Activated CD4-positive, alpha-beta T cell treated with anti-CD3 and anti-CD28 coated beads, Interleukin-2, amount 10 ng/mL, durations not matched to agents 7 days and 5 days (primary cell): ENCODE measurements at regions not wholly inside any gene's neighbourhood (a gene's known extent, or its start where the extent isn't known, plus 50 kb on each side); places are given as distances from the start of the nearest gene placed in this dataset.
"Not testable (repeated sequence)": the region's sequence is repeated elsewhere in the genome, so short reads cannot be mapped to it uniquely, and the experiment has no call there.

Experiments used
- CTCF ChIA-PET: fragments of 350-600 bp; sonication (Branson Sonifier 250); formaldehyde crosslinking; loops from one replicate; lab custom pipeline; 2021; ENCODE audit warnings: antibody characterized with exemption; lab: Charles Lee
- POLR2A ChIA-PET: fragments of 350-600 bp; sonication (Branson Sonifier 250); formaldehyde crosslinking; loops from one replicate; lab custom pipeline; 2021; ENCODE audit warnings: antibody characterized with exemption; lab: Charles Lee
- DNase-seq: peaks from one replicate; pipeline ENCODE4 v3.0.0-alpha.2; 2020
- H3K27ac Mint-ChIP-seq: one replicate; pipeline ENCODE4 v1.8.0; 2021; ENCODE audit warnings: mild to moderate bottlenecking, moderate library complexity, mixed read lengths
- H3K27me3 Mint-ChIP-seq: one replicate; pipeline ENCODE4 v1.8.0; 2021; ENCODE audit warnings: mixed read lengths
- H3K36me3 Mint-ChIP-seq: one replicate; pipeline ENCODE4 v1.8.0; 2021; ENCODE audit warnings: low read depth, mixed read lengths
- H3K4me1 Mint-ChIP-seq: one replicate; pipeline ENCODE4 v1.8.0; 2021; ENCODE audit warnings: mixed read lengths
- H3K4me3 Mint-ChIP-seq: one replicate; pipeline ENCODE4 v1.8.0; 2021; ENCODE audit warnings: mild to moderate bottlenecking, moderate library complexity, mixed read lengths
- H3K9me3 Mint-ChIP-seq: one replicate; pipeline ENCODE4 v1.8.0; 2021; ENCODE audit warnings: mixed read lengths

DNA sequence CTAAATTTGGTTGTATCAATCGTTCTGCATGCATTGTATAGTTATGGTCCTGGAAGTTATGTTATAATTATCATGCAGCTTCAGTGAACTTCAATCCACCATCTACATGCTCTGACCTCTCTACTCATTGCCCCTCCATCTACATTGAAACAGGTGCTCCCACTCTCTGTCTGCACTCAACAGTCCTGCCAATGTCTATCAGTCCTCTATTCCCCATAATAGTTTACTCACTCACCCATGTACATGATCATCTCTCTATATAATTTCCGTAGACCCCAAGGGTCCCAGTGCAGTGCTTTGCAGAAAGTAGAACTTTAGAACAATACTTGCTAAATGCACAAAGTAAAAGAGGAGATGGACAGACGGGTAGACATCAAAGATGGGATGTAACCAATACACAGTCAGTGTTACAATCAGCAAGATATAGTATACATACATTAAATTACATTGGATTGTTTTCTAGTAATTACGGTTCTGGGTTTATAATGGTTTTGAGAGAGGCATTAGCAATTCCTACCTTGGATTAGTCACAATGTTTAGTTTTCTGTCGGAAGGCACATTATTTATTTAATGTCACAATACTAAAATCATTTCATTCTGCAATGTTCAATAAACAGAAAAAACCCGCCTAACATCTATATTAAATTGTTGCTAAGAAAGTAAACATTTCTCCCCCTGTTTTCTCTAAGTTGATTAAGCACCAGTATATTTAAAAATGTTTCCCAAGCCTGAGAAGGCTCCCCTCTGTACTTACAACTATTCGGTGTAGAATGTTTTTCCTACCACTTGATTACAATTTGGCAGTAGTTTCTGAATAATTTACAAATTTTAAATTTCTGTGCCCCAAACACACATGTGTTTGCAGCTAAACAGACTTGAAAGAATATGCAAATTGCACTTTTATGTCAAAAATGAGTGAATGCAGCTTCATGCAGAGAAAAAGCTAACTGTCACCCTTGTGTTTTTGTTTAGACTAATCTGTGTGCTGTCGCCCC lies 94.4 kb upstream of the SIX2 start:
- Mint-ChIP-seq H3K36me3 (no peaks in the 10 kb centered on the region), H3K9me3 (no peaks in the 10 kb centered on the region), H3K27me3 (peaks cover 8% of the 10 kb centered on the region), H3K4me1 (no peaks in the 10 kb centered on the region), H3K4me3 (no peak overlapping the region), H3K27ac (no peak overlapping the region)
- no peak for DNase-seq
- POLR2A ChIA-PET = no interaction called here
- CTCF ChIA-PET = no interaction called here

- CTCF ChIA-PET = no interaction called here
- DNase-seq = no peak
- Mint-ChIP-seq H3K27me3 (peaks cover 6% of the 10 kb centered on the region), H3K36me3 (no peaks in the 10 kb centered on the region), H3K4me1 (no peaks in the 10 kb centered on the region), H3K4me3 (no peak overlapping the region), H3K9me3 (no peaks in the 10 kb centered on the region), H3K27ac (no peak overlapping the region)
- POLR2A ChIA-PET = no interaction called here
Observed at GRCh38 chr2:45102579-45103117, 93.4 kb upstream of the SIX2 start.

GRCh38 chr2:45102141-45102540 lies 92.9 kb upstream of the SIX2 start:
- no peak overlapping the region for H3K27ac Mint-ChIP-seq
- no peaks in the 10 kb centered on the region for H3K4me1 Mint-ChIP-seq
- no peak for DNase-seq
- H3K9me3 Mint-ChIP-seq = no peaks in the 10 kb centered on the region
- no peak overlapping the region for H3K4me3 Mint-ChIP-seq
- H3K36me3 Mint-ChIP-seq = no peaks in the 10 kb centered on the region
- peaks cover 4% of the 10 kb centered on the region for H3K27me3 Mint-ChIP-seq
- ChIA-PET POLR2A (no interaction called here), CTCF (no interaction called here)

DNA sequence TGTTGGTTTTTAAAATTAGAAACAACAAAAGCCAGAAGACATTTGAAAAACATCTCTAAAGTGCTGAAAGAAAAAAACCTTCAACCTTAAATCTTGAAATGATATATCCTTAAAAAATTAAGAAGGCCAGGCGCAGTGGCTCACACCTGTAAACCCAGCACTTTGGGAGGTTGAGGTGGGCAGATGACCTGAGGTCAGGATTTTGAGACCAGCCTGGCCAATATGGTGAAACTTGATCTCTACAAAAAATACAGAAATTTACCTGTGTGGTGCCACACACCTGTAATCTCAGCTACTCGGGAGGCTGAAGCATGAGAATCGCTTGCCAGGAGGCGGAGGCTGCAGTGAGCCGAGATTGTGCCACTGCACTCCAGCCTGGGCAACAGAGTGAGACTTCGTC lies 87.7 kb upstream of the SIX2 start:
- no peak overlapping the region for H3K27ac Mint-ChIP-seq
- no peak for DNase-seq
- H3K27me3 Mint-ChIP-seq = peaks cover 4% of the 10 kb centered on the region
- ChIA-PET CTCF (no interaction called here), POLR2A (no interaction called here)
- H3K4me1 Mint-ChIP-seq = no peaks in the 10 kb centered on the region
- H3K36me3 Mint-ChIP-seq = no peaks in the 10 kb centered on the region
- no peaks in the 10 kb centered on the region for H3K9me3 Mint-ChIP-seq
- no peak overlapping the region for H3K4me3 Mint-ChIP-seq

- H3K9me3 Mint-ChIP-seq, H3K4me1 Mint-ChIP-seq, H3K27me3 Mint-ChIP-seq, H3K4me3 Mint-ChIP-seq, H3K36me3 Mint-ChIP-seq, POLR2A ChIA-PET, CTCF ChIA-PET, H3K27ac Mint-ChIP-seq, DNase-seq: not testable (repeated sequence)
Observed at GRCh38 chr2:45096038-45096437, 86.8 kb upstream of the SIX2 start.

GRCh38 chr2:45093663-45094062 lies 84.4 kb upstream of the SIX2 start:
- no peaks in the 10 kb centered on the region for H3K4me1 Mint-ChIP-seq

GRCh38 chr2:45093181-45093580 lies 83.9 kb upstream of the SIX2 start:
- CTCF ChIA-PET = no interaction called here

More at GRCh38 chr2:45093663-45094062, 84.4 kb upstream of the SIX2 start:
- no peaks in the 10 kb centered on the region for H3K36me3 Mint-ChIP-seq
- H3K27ac Mint-ChIP-seq = no peak overlapping the region
- ChIA-PET POLR2A (no interaction called here), CTCF (no interaction called here)
- no peak overlapping the region for H3K4me3 Mint-ChIP-seq
- peaks cover 9% of the 10 kb centered on the region for H3K27me3 Mint-ChIP-seq
- no peaks in the 10 kb centered on the region for H3K9me3 Mint-ChIP-seq
- no peak for DNase-seq

DNA sequence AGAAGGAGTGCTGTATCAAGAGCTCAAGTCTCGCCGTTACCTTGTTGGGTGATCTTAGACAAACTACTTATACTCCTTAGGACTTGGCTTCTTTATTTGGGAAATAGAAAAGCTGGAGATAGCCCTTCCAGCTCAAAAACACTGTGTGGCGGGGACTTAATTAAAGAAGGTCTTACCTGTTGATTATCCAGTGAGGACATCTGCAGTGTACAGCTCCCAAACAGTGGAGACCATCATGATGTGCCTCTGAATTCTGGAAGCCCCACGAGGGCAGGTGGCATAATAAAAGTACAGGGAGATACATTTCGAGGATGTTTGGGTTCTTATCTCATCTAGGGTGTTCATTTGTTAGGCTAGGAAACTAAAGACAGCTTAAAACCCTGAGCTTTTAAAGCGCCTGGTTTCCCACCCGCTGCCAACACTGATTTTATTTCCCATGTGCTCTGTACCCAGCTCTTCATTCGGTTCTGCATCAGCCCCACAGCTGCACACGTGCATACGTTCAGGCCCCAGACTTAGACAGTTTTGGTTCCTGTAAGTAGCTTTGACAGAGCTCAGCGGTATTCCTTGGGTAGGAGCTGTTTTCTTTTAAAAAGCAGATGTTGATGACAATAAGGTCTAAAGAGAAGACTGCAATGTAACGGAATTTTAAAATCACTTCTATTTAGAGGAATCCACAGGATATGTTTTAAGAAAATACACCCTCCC lies 80.5 kb upstream of the SIX2 start:
- Mint-ChIP-seq H3K27ac (no peak overlapping the region), H3K9me3 (no peaks in the 10 kb centered on the region), H3K4me3 (no peak overlapping the region), H3K27me3 (peaks cover 9% of the 10 kb centered on the region), H3K36me3 (no peaks in the 10 kb centered on the region), H3K4me1 (no peaks in the 10 kb centered on the region)
- ChIA-PET POLR2A (no interaction called here), CTCF (no interaction called here)
- DNase-seq = no peak

More at GRCh38 chr2:45093181-45093580, 83.9 kb upstream of the SIX2 start:
- DNase-seq = no peak
- no peak overlapping the region for H3K4me3 Mint-ChIP-seq
- H3K36me3 Mint-ChIP-seq = no peaks in the 10 kb centered on the region
- no peak overlapping the region for H3K27ac Mint-ChIP-seq
- H3K27me3 Mint-ChIP-seq = peaks cover 9% of the 10 kb centered on the region
- H3K4me1 Mint-ChIP-seq = no peaks in the 10 kb centered on the region
- no peaks in the 10 kb centered on the region for H3K9me3 Mint-ChIP-seq
- POLR2A ChIA-PET = no interaction called here

- Mint-ChIP-seq H3K4me3 (no peak overlapping the region), H3K27me3 (peaks cover 3% of the 10 kb centered on the region), H3K36me3 (no peaks in the 10 kb centered on the region), H3K4me1 (no peaks in the 10 kb centered on the region), H3K27ac (no peak overlapping the region), H3K9me3 (no peaks in the 10 kb centered on the region)
- no peak for DNase-seq
- CTCF ChIA-PET = no interaction called here
- POLR2A ChIA-PET = no interaction called here
Observed at GRCh38 chr2:45085487-45085886, 76.2 kb upstream of the SIX2 start.

- DNase-seq = no peak
- Mint-ChIP-seq H3K4me1 (no peaks in the 10 kb centered on the region), H3K36me3 (no peaks in the 10 kb centered on the region), H3K27ac (no peak overlapping the region), H3K9me3 (no peaks in the 10 kb centered on the region), H3K4me3 (no peak overlapping the region), H3K27me3 (peaks cover 2% of the 10 kb centered on the region)
- ChIA-PET CTCF (no interaction called here), POLR2A (no interaction called here)
Observed at GRCh38 chr2:45084361-45085020, 75.2 kb upstream of the SIX2 start.

DNA sequence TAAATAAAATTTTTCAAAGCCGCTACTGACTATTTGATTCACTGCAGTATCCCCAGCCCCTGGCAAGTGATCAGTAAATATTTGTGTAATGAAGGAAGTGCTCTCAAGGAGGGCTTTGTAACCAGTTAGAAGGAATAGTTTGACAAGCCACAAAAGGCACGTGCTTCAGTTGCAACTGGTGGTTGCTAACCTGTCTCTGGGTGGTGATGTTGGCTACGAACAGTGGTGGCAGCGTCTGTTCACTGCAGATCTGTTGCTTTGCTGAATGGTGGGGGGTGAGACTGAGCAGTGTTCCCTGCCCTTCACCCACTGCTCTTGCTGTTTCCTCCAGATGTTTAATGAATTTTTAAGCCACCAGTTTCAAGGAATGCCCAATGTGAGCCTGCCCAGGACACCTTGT lies 73.9 kb upstream of the SIX2 start:
- Mint-ChIP-seq H3K27ac (no peak overlapping the region), H3K4me3 (no peak overlapping the region), H3K4me1 (no peaks in the 10 kb centered on the region), H3K9me3 (no peaks in the 10 kb centered on the region), H3K27me3 (no peaks in the 10 kb centered on the region), H3K36me3 (no peaks in the 10 kb centered on the region)
- POLR2A ChIA-PET = no interaction called here
- no peak for DNase-seq
- CTCF ChIA-PET = no interaction called here

GRCh38 chr2:45074713-45075112 lies 65.5 kb upstream of the SIX2 start:
- Mint-ChIP-seq H3K36me3 (no peaks in the 10 kb centered on the region), H3K27me3 (peaks cover 5% of the 10 kb centered on the region), H3K4me3 (no peak overlapping the region), H3K27ac (no peak overlapping the region), H3K9me3 (no peaks in the 10 kb centered on the region), H3K4me1 (no peaks in the 10 kb centered on the region)
- CTCF ChIA-PET = no interaction called here
- POLR2A ChIA-PET = no interaction called here
- DNase-seq = no peak

GRCh38 chr2:45072862-45073237 lies 63.6 kb upstream of the SIX2 start:
- Mint-ChIP-seq H3K27me3 (peaks cover 5% of the 10 kb centered on the region), H3K36me3 (no peaks in the 10 kb centered on the region), H3K9me3 (no peaks in the 10 kb centered on the region), H3K4me3 (no peak overlapping the region), H3K4me1 (no peaks in the 10 kb centered on the region), H3K27ac (no peak overlapping the region)
- no peak for DNase-seq
- CTCF ChIA-PET = no interaction called here
- POLR2A ChIA-PET = no interaction called here
